LNCaP clone FGC (cell line): ENCODE measurements at regions not wholly inside any gene's neighbourhood (a gene's known extent, or its start where the extent isn't known, plus 50 kb on each side); places are given as distances from the start of the nearest gene placed in this dataset.

Source experiments
- DNase-seq: peaks from one replicate; pipeline ENCODE4 v3.0.0-alpha.2; 2011; ENCODE audit warnings: low read depth
- H3K4me3 ChIP-seq: 2 replicates; pipeline ENCODE4 v1.5.1; 2011; ENCODE audit warnings: mild to moderate bottlenecking, low read depth, low read length, control low read depth
- CTCF ChIP-seq: IDR thresholded peaks from 2 replicates; pipeline ENCODE4 v1.5.1; 2012; ENCODE audit warnings: mild to moderate bottlenecking; ENCODE audit not compliant: control insufficient read depth, insufficient read depth; ENCODE audit errors: extremely low read depth

- H3K4me3 ChIP-seq, result no peak overlapping the region
- no peak for DNase-seq
- no peak for TF ChIP-seq CTCF
Measured at GRCh38 chr6:18663011-18663410, 275.9 kb downstream of the RNF144B start.

- no peak overlapping the region for H3K4me3 ChIP-seq
- DNase-seq, result no peak
- no peak for TF ChIP-seq CTCF
Measured at GRCh38 chr6:18664401-18664800, 277.3 kb downstream of the RNF144B start.

DNA sequence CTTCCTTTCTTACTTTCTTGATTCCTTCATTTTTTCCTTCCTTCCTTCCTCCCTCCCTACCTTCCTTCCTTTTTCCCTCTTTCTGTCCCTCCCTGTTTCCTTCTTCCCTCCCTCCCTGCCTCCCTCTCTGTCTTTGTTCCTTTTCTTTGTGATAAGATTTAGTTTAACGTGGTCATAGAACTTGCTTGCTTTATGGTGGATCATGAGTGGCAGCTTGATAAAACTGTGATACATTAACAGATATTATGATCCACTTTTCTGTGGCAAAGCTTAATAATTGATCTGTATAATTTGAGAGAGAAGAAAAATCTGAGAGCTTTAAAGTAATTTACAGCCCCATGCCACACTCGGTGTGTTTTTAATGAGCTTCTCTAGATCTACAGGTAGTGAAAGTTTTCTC, 280.5 kb downstream of the RNF144B start:
- H3K4me3 ChIP-seq, result no peak overlapping the region
- DNase-seq, result no peak
- TF ChIP-seq CTCF, result no peak

GRCh38 chr6:18668994-18669393, 281.8 kb downstream of the RNF144B start:
- H3K4me3 ChIP-seq, result no peak overlapping the region
- no peak for TF ChIP-seq CTCF
- DNase-seq, result no peak

DNA sequence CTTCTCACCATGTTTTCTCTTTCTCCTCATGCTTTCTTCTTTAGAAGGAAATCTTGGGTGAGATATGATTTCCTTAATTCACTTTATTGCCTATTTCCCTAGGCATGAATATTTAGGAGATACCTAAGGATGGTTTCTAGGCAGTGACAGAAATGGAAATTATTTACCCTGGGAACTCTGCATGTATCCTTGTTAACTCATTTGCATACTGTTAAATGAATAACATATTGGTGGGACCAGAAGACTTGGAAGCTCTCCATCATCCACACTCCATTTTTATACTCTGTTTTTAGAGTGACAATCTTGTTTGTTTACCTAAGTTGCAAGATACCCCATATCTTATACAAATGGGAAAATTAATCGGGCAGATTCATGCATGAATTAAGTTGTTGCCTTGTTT, 285.7 kb downstream of the RNF144B start:
- TF ChIP-seq CTCF, result no peak
- no peak for DNase-seq
- H3K4me3 ChIP-seq, result no peak overlapping the region

- DNase-seq, result no peak
- TF ChIP-seq CTCF, result no peak
- H3K4me3 ChIP-seq, result no peak overlapping the region
Measured at GRCh38 chr6:18674346-18674745, 287.2 kb downstream of the RNF144B start.

GRCh38 chr6:18675881-18676280, 288.7 kb downstream of the RNF144B start:
- no peak for DNase-seq
- TF ChIP-seq CTCF, result no peak
- H3K4me3 ChIP-seq, result no peak overlapping the region
